ENCODE measurements at regions not wholly inside any gene's neighbourhood (a gene's known extent, or its start where the extent isn't known, plus 50 kb on each side); places are given as distances from the start of the nearest gene placed in this dataset.

DNA sequence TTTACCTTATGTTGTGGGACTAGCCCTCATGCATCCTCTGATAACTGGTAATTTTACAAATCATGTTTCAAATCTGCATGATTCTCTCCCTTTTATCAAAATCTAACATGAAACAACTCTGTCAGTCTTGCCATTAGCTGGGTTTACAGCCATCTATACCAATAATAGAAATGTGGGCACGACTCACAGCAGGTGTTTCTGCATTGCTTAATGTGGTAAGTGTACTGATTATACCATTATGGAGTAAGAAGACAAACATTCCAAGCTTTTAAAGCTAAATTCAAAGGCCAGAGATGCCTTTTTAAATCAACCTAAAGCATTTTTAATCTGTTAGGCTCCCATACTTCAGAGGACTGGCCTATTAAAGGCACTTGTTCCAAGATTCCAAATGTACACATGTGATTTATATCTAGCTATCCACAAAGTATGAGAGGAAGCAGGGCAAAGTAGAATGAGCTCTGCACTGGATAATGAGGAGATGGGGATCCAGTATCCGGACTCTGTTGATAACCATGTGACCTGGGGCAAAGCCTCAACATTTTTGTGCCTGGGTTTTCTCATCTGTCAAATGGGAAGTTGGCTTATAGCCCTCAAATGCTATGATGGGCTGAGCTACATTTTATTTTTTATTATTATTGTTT lies 52.3 kb upstream of the FUT8 start:
- no peak for DNase-seq

DNA sequence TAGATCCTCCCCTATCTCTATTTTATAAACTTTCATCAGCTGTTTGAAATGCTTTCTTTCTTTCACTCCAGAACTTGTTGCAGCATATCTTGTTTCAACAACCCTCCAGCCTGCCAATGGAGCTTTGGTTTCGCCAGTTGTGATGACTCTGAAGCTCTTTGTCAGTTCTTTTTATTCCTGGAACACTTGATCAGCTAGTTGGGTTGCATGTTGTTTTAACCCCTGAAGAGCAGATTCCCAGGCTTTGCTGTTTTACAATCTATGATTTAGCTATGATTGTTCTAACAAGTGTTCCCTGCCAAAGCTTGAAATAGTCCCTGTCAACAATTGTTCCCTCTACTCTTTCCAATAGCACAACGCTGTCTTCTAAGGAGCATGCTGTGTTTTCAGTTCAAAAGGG lies 50.6 kb upstream of the FUT8 start:
- no peak for DNase-seq

All from hematopoietic multipotent progenitor cell treated with erythropoietin and hydrocortisone succinate and interleukin-3 and kit ligand, for 4 days (in vitro differentiated cells).